Parathyroid adenoma (tissue), 2 donors: ENCODE measurements at regions not wholly inside any gene's neighbourhood (a gene's known extent, or its start where the extent isn't known, plus 50 kb on each side); places are given as distances from the start of the nearest gene placed in this dataset.

ENCODE experiments used
- H2AFZ ChIP-seq: fragments of 300-600 bp; sonication (generic); one replicate; pipeline ENCODE4 v1.7.0; 2017; ENCODE audit warnings: antibody characterized with exemption, mild to moderate bottlenecking
- H3K27ac ChIP-seq: fragments of 300-600 bp; sonication (generic); one replicate; pipeline ENCODE4 v1.7.0; 2017
- H3K27me3 ChIP-seq: fragments of 300-600 bp; sonication (generic); one replicate; pipeline ENCODE4 v1.7.0; 2017; ENCODE audit warnings: low read length; ENCODE audit not compliant: control insufficient read depth, insufficient read depth
- H3K36me3 ChIP-seq: fragments of 300-600 bp; sonication (generic); one replicate; pipeline ENCODE4 v1.7.0; 2017; ENCODE audit warnings: low read length; ENCODE audit not compliant: control insufficient read depth, insufficient read depth
- H3K4me1 ChIP-seq: fragments of 300-600 bp; sonication (generic); one replicate; pipeline ENCODE4 v1.7.0; 2017; ENCODE audit warnings: control low read depth
- H3K4me2 ChIP-seq: fragments of 300-600 bp; sonication (generic); one replicate; pipeline ENCODE4 v1.7.0; 2017; ENCODE audit warnings: low read length
- H3K4me3 ChIP-seq: fragments of 300-600 bp; sonication (generic); one replicate; pipeline ENCODE4 v1.7.0; 2017; ENCODE audit warnings: low read depth, low read length
- H3K79me2 ChIP-seq: fragments of 300-600 bp; sonication (generic); one replicate; pipeline ENCODE4 v1.7.0; 2017; ENCODE audit warnings: control low read depth
- H3K9ac ChIP-seq: fragments of 300-600 bp; sonication (generic); one replicate; pipeline ENCODE4 v1.7.0; 2017; ENCODE audit warnings: mild to moderate bottlenecking
- H3K9me3 ChIP-seq: fragments of 300-600 bp; sonication (generic); one replicate; pipeline ENCODE4 v1.7.0; 2017; ENCODE audit warnings: low read length; ENCODE audit not compliant: control insufficient read depth
- CTCF ChIP-seq: fragments of 300-600 bp; sonication (generic); IDR thresholded peaks from one replicate; pipeline ENCODE4 v1.7.0; 2017; ENCODE audit warnings: antibody characterized with exemption, mild to moderate bottlenecking
- donor health status: primary hyperparathyroidism.

- peak; percentile 72 for TF ChIP-seq CTCF
- peak overlapping the region; percentile 40 for H3K4me3 ChIP-seq
- H2AFZ ChIP-seq, result peak overlapping the region; percentile 56
These were observed 738.3 kb upstream of the FRG1 start for GRCh38 chr4:189202182-189202868.

GRCh38 chr4:189202869-189203271 is 737.8 kb upstream of the FRG1 start:
- Histone ChIP-seq H3K9ac (no peak overlapping the region), H3K79me2 (no peaks in the 10 kb centered on the region), H3K4me3 (peak overlapping the region; percentile 40), H3K4me1 (peaks cover 2% of the 10 kb centered on the region), H3K36me3 (no peaks in the 10 kb centered on the region), H3K9me3 (no peaks in the 10 kb centered on the region), H2AFZ (peak overlapping the region; percentile 56), H3K27ac (no peak overlapping the region), H3K4me2 (peak overlapping the region; percentile 66), H3K27me3 (no peaks in the 10 kb centered on the region)
- no peak for TF ChIP-seq CTCF

More at GRCh38 chr4:189202182-189202868, 738.3 kb upstream of the FRG1 start:
- H3K9ac ChIP-seq, result no peak overlapping the region
- no peaks in the 10 kb centered on the region for H3K36me3 ChIP-seq
- peak overlapping the region; percentile 66 for H3K4me2 ChIP-seq
- no peak overlapping the region for H3K27ac ChIP-seq
- H3K79me2 ChIP-seq, result no peaks in the 10 kb centered on the region
- no peaks in the 10 kb centered on the region for H3K9me3 ChIP-seq
- no peaks in the 10 kb centered on the region for H3K27me3 ChIP-seq
- H3K4me1 ChIP-seq, result peaks cover 2% of the 10 kb centered on the region

GRCh38 chr4:189204616-189205015 is 736.1 kb upstream of the FRG1 start:
- no peak for TF ChIP-seq CTCF
- no peaks in the 10 kb centered on the region for H3K27me3 ChIP-seq
- no peak overlapping the region for H3K27ac ChIP-seq
- no peak overlapping the region for H2AFZ ChIP-seq
- H3K9ac ChIP-seq, result no peak overlapping the region
- H3K36me3 ChIP-seq, result no peaks in the 10 kb centered on the region
- no peaks in the 10 kb centered on the region for H3K9me3 ChIP-seq
- no peak overlapping the region for H3K4me3 ChIP-seq
- no peak overlapping the region for H3K4me2 ChIP-seq
- H3K79me2 ChIP-seq, result no peaks in the 10 kb centered on the region
- H3K4me1 ChIP-seq, result peaks cover 2% of the 10 kb centered on the region

GRCh38 chr4:189206953-189207352 is 733.7 kb upstream of the FRG1 start:
- Histone ChIP-seq H3K4me2 (no peak overlapping the region), H3K4me1 (peaks cover 2% of the 10 kb centered on the region), H3K4me3 (no peak overlapping the region), H3K9me3 (no peaks in the 10 kb centered on the region), H3K9ac (no peak overlapping the region), H2AFZ (no peak overlapping the region), H3K36me3 (no peaks in the 10 kb centered on the region), H3K27me3 (no peaks in the 10 kb centered on the region), H3K27ac (no peak overlapping the region), H3K79me2 (no peaks in the 10 kb centered on the region)
- TF ChIP-seq CTCF, result no peak

- no peaks in the 10 kb centered on the region for H3K79me2 ChIP-seq
- H3K27me3 ChIP-seq, result no peaks in the 10 kb centered on the region
- no peaks in the 10 kb centered on the region for H3K4me1 ChIP-seq
- no peak overlapping the region for H3K27ac ChIP-seq
- H3K36me3 ChIP-seq, result no peaks in the 10 kb centered on the region
- H3K4me2 ChIP-seq, result no peak overlapping the region
- H3K9me3 ChIP-seq, result no peaks in the 10 kb centered on the region
- H3K4me3 ChIP-seq, result no peak overlapping the region
- TF ChIP-seq CTCF, result no peak
- H2AFZ ChIP-seq, result no peak overlapping the region
- H3K9ac ChIP-seq, result no peak overlapping the region
These were observed 732.8 kb upstream of the FRG1 start for GRCh38 chr4:189207872-189208271.
